ENCODE measurements at regions not wholly inside any gene's neighbourhood (a gene's known extent, or its start where the extent isn't known, plus 50 kb on each side); places are given as distances from the start of the nearest gene placed in this dataset.

- no peak for DNase-seq
Observed at GRCh38 chr1:168782559-168783116, 53.6 kb upstream of the DPT start.

DNA sequence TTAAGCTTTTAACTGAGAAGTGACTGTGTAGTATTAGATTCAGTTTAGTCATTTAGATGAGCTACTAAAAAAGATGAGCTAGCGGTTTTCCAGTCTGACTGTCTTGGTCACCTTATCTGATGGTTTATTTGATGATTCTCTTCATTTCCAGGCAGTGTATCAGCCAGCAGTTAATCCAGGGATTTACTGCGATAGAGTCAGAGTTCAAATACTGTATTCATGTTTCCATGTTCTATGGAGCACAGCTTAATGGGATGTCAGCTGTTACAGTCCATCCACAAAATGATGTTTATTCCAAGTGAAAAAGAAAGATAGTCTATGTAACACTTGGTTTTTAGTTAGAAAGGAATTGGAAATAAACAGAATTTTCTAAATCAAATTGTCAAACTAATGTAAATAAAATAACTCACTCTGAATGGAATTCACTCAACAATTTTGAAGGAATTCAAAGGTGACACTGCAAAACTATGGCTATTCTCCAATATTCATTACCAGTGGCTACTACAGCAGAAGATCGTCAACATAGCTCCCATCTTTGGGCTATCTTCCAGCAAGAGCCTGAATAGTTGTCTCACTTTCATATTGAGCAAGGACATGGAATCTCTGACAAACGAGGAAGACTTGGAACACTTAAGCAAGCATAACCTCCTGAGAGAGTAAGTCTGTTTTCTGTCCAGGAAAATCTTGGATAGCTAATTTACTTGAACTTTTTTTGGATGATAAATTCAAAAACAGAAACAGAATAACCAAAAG lies 54.6 kb upstream of the DPT start:
- no peak for DNase-seq

- DNase-seq: no peak
Observed at GRCh38 chr1:168786476-168787330, 57.7 kb upstream of the DPT start.

DNA sequence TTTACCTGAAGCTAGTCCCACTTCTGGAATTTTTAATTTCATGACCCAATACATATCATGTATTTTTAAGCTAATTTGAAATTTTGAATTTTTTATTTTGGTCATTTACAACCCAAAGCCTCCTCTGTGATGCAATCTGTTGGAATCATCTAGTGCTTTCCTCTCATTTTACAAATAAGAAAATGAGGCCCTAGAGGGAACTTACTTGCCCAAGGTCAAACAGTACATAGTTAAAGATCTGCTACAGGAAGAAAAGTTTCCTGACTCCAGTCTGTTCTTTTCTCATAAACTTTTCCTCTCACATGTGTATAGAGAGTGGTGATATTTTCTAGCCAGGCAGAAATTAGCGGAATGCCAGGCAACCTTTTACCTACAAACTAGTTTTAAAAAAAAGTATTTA lies 59.3 kb upstream of the DPT start:
- DNase-seq: no peak

DNA sequence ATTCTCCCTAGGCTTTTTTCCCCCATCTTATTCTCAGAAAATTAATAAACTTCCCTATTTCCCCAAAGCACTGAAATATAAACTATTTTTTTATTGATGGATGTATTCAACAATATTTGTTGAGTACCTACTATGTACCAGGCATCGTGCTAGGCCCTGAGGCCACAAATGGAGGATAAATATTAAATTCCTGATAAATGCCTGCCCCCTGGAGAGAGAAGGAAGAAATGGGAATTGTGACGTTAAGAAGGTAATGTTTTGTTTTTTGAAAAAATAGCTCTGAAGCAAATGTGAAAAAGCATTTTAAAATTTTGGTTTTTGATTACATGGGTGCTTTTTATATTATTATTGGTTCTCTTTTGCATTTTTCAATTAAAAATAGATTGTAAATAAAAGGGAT lies 60.5 kb upstream of the DPT start:
- no peak for DNase-seq

DNA sequence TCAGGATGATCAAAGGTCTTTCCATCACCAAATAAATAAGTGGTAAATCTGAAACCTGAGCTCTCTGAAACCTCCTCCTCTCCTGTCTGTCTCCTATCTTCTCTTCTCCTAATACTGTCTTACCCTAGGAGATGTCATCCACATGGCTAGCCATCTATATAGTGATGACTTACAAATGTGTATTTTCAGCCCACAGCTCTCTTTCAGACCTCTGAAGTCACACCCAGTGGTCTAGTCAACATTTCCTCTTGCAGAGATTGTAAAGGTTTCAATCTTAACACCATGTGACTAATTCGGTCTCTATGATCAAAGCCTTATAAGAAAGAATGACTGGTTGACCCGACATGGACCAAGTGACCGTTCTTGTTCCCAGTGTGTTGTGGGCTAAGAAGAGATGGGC lies 63.1 kb upstream of the DPT start:
- DNase-seq: no peak

GRCh38 chr1:168792592-168793125 lies 63.7 kb upstream of the DPT start:
- no peak for DNase-seq

GRCh38 chr1:168794057-168794456 lies 65.1 kb upstream of the DPT start:
- DNase-seq: no peak

DNA sequence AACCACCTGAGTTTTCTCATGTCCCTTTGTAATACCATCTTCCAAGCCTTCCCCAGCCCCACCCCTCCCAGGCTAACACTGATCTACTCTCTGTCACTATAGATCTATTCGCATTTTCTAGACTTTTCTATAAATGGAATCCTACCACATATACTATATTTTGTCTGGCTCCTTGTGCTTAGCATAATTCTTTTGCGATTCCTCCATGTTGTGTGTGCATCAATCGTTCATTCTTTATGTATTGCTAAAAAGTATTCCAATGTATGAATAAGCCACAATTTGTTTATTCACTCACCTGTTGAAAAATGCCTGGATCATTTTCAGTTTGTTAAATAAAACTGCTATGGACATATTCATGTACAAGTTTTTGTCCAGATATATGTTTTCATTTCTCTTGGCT lies 66.7 kb upstream of the DPT start:
- DNase-seq: no peak

- DNase-seq: no peak
Observed at GRCh38 chr1:168799927-168800605, 71.1 kb upstream of the DPT start.

- DNase-seq: no peak
Observed at GRCh38 chr1:168801032-168801745, 72.2 kb upstream of the DPT start.

DNA sequence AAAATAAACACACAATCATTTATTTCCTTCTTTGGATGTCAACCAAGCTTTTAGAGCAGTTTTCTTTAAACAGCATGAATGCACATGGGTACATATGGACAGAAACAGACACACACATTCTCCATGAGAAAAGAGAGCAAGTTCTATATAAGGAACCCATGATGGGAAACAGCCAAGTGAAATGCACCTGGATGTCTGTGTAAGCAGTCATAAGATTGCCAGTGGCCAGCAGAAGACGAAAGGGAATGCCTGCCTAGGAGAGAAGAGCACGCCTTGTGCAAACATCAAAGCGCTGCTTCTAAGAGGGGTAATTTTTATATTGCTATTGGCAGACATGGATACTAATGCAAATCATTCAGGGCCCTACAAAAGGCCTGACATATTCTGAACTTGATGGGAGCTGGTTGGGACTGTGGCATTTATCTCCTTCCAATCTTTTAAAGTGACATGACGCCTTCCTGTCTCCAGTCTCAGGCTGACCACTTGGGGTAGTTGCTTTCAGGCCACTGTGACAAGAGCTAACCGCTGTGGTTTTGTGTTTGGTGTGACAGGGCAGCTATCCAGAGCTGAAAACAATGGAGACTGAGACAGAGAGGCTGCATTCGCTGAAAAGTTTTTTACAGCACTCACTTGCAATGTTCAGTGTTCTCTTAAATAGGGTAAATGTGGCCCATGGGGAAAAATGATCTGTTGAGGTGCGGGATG lies 75.0 kb upstream of the DPT start:
- no peak for DNase-seq

DNA sequence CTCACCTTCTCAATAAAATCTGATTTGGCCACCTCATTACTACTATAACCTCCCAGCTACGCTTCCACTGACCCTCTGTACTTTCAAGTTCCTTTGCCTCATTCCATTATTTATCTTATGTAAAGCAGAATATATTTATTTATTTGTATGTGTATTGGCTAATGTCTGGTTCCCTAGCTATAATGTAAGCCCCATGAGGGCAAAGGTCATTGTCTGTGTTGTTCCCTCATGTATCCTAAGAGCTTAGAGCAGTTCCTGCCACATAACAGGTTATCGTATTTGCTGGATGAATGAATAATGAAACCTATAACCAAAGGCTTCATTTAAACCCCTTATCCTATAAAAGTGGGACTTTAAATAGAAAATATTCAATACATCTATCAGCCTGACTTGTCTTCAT lies 77.9 kb upstream of the DPT start:
- no peak for DNase-seq

DNA sequence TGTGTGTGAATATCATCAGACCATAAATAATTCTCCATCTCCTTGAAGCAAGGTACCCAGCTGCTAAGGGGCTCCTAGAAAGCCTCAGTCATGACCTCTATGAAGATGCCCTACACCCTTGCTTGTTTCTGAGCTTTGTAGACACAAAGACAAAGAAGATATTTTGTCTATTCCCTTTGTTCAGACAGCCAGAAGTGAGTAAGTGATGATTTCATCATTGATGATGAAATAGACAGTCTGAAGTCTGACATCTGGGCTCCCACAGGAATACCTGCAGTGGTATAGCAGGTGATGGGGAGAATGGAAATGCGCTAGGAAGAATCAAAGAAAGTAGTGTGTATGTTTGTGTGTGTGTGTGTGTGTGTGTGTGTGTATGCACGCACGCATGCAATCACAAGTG lies 82.2 kb upstream of the DPT start:
- no peak for DNase-seq

DNA sequence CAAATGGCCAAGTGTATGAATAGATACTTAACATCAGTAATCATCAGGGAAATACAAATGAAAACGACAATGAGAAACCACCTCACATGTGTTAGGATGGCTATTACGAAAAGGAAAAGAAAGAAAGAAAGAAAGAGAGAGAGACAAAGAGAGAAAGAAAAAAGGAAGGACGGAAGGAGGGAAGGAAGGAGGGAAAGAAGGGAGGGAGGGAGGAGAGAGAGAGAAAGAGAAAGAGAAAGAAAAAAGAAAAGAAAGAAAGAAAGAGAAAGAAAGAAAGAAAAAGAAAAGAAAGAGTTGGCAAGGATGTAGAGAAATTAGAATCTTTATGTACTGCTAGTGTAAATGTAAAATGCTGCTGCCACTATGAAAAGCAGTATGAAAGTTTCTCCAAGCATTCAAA lies 90.7 kb upstream of the DPT start:
- no peak for DNase-seq

DNA sequence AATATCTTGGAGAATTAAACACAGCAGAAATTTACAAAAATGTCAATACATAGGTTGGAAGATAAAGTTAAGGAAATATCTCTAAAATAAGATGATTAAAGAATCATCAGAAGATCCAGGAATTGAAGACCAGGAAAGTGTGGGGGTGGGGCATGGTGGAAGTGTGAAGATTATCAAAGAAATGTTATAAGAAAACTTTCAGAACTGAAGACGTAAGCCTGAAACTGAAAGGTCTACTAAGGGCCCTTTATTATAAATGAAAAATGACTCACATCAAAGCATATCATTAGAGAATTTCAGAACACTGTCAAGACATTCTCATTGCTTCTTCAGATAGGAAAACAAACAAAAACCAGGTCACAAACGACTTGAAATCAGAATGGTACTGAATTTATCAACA lies 92.4 kb upstream of the DPT start:
- no peak for DNase-seq

DNA sequence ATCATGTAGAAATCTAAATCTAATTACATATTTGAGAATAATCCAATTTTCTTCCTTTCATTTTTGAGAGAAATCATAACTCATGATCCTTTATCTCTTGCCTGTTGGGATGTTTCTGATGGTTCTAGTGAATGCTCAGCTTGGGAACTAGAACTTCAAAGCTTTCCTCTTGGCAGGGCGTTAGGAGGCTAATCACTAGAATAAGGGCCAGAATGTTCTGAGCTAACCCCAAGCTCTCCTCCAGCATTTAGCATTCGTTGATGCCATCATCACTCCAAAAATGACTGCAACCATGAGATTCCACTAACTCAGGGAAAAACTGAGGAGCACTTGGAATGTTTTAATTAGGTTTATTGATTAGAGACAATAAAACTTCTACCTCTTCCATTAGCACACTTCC lies 93.9 kb upstream of the DPT start:
- DNase-seq: no peak

DNA sequence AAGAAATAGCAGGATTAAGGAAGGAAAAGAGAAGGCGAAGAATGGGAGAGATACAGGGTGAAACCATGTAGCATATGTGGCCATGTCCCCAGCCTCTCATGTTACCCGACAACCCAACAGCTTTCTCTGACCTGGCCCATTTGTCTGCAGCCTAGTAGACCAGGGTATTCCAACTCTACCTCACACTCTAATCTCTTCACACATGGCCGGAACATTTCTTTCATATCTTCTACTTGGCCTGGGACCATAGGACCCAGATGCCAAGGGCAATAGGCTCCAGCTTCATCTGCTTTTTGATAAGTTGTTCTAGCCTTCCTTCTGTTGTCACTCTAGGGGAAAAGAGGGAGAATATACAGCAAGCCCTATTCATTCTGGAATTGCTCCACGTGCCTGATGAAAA lies 95.0 kb upstream of the DPT start:
- no peak for DNase-seq

GRCh38 chr1:168824418-168825065 lies 95.5 kb upstream of the DPT start:
- no peak for DNase-seq

GRCh38 chr1:168825129-168825528 lies 96.1 kb upstream of the DPT start:
- DNase-seq: no peak

- DNase-seq: no peak
Observed at GRCh38 chr1:168825820-168826219, 96.8 kb upstream of the DPT start.
